IMR-90 (cell line): ENCODE measurements at regions not wholly inside any gene's neighbourhood (a gene's known extent, or its start where the extent isn't known, plus 50 kb on each side); places are given as distances from the start of the nearest gene placed in this dataset.

Experiments used
- ATAC-seq: fragments of 200-7000 bp; cut with Tn5 transposase; 2 replicates; pipeline ENCODE4 v1.9.1; 2020; ENCODE audit warnings: low read depth, mild to moderate bottlenecking, moderate library complexity
- BruUV-seq: library from RNA; stranded (reverse); fragments of 400-500 nt; replicated peaks from 2 replicates; lab custom pipeline; 2021; lab: Mats Ljungman, UMichigan
- CTCF ChIA-PET: fragments of 300-600 bp; formaldehyde crosslinking; extraction: SDS; loops from one replicate; lab custom pipeline; 2021; ENCODE audit warnings: antibody characterized with exemption; lab: Yijun Ruan, JAX
- POLR2A ChIA-PET: fragments of 300-600 bp; sonication (Branson Sonifier 250); formaldehyde crosslinking; loops from one replicate; lab custom pipeline; 2022; ENCODE audit warnings: antibody characterized with exemption; ENCODE audit not compliant: unreplicated experiment; lab: Charles Lee
- DNase-seq: peaks from one replicate; pipeline ENCODE4 v3.0.0; 2013
- H2AFZ ChIP-seq: replicated peaks from 2 replicates; pipeline ENCODE3; 2013; ENCODE audit warnings: low read length, mild to moderate bottlenecking; ENCODE audit not compliant: poor library complexity
- H2AK5ac ChIP-seq: 2 replicates; pipeline ENCODE4 v1.6.1; 2013; ENCODE audit warnings: low read depth, low read length, inconsistent platforms
- H2AK9ac ChIP-seq: replicated peaks from 2 replicates; pipeline ENCODE3; 2013; ENCODE audit warnings: mild to moderate bottlenecking, low read depth, low read length, moderate library complexity; ENCODE audit not compliant: poor library complexity
- H2BK120ac ChIP-seq: 2 replicates; pipeline ENCODE4 v1.6.1; 2013; ENCODE audit warnings: low read depth, low read length, inconsistent platforms
- H2BK15ac ChIP-seq: 3 replicates; pipeline ENCODE4 v1.6.1; 2013; ENCODE audit warnings: low read depth, low read length, inconsistent platforms
- H2BK20ac ChIP-seq: 2 replicates; pipeline ENCODE4 v1.6.1; 2013; ENCODE audit warnings: low read depth, mild to moderate bottlenecking, inconsistent platforms, low read length, moderate library complexity
- H2BK5ac ChIP-seq: 2 replicates; pipeline ENCODE4 v1.6.1; 2013; ENCODE audit warnings: mild to moderate bottlenecking, low read depth, low read length, inconsistent platforms; ENCODE audit not compliant: poor library complexity, severe bottlenecking
- H3K14ac ChIP-seq: replicated peaks from 2 replicates; pipeline ENCODE4 v1.6.1; 2013; ENCODE audit warnings: low read depth, low read length, inconsistent platforms
- H3K18ac ChIP-seq: 2 replicates; pipeline ENCODE4 v1.6.1; 2013; ENCODE audit warnings: low read depth, low read length, control low read depth
- H3K23ac ChIP-seq: 2 replicates; pipeline ENCODE4 v1.6.1; 2013; ENCODE audit warnings: low read depth, low read length, inconsistent platforms
- H3K27ac ChIP-seq: 2 replicates; pipeline ENCODE4 v1.5.1; 2013; ENCODE audit warnings: mild to moderate bottlenecking, control low read depth, low read length; ENCODE audit not compliant: insufficient read depth
- H3K27me3 ChIP-seq: 2 replicates; pipeline ENCODE4 v1.6.1; 2013; ENCODE audit warnings: low read length; ENCODE audit not compliant: control insufficient read depth, insufficient read depth
- H3K36me3 ChIP-seq: 2 replicates; pipeline ENCODE4 v1.6.1; 2013; ENCODE audit warnings: low read length, mixed read lengths; ENCODE audit not compliant: control insufficient read depth, insufficient read depth
- H3K4ac ChIP-seq: 2 replicates; pipeline ENCODE4 v1.6.1; 2013; ENCODE audit warnings: low read depth, low read length, inconsistent platforms
- H3K4me1 ChIP-seq: 2 replicates; pipeline ENCODE4 v1.6.1; 2013; ENCODE audit warnings: low read length, mixed read lengths; ENCODE audit not compliant: control insufficient read depth, insufficient read depth
- H3K4me2 ChIP-seq: 2 replicates; pipeline ENCODE4 v1.6.1; 2013; ENCODE audit warnings: low read depth, mild to moderate bottlenecking, control low read depth, low read length, moderate library complexity
- H3K4me3 ChIP-seq: 2 replicates; pipeline ENCODE4 v1.5.1; 2013; ENCODE audit warnings: low read depth, mild to moderate bottlenecking, control low read depth, low read length, moderate library complexity; ENCODE audit not compliant: insufficient read depth
- H3K56ac ChIP-seq: 2 replicates; pipeline ENCODE4 v1.6.1; 2013; ENCODE audit warnings: low read length, inconsistent platforms; ENCODE audit not compliant: insufficient read depth; ENCODE audit errors: extremely low read depth
- H3K79me1 ChIP-seq, 2 experiments: 2 replicates each; pipeline ENCODE4 v1.6.1; 2013; ENCODE audit warnings: low read length in 2 of 2, inconsistent platforms in 1 of 2, low read depth in 1 of 2
- H3K9ac ChIP-seq: 2 replicates; pipeline ENCODE4 v1.6.1; 2013; ENCODE audit warnings: low read depth, low read length, control low read depth
- H3K9me1 ChIP-seq: 2 replicates; pipeline ENCODE4 v1.6.1; 2013; ENCODE audit warnings: low read length, inconsistent platforms; ENCODE audit not compliant: insufficient read depth
- H3K9me3 ChIP-seq: 2 replicates; pipeline ENCODE4 v1.6.1; 2013; ENCODE audit warnings: low read length; ENCODE audit not compliant: control insufficient read depth, insufficient read depth
- H4K20me1 ChIP-seq: 2 replicates; pipeline ENCODE4 v1.6.1; 2013; ENCODE audit warnings: low read length, inconsistent platforms; ENCODE audit not compliant: insufficient read depth
- H4K5ac ChIP-seq: 2 replicates; pipeline ENCODE4 v1.6.1; 2013; ENCODE audit warnings: mild to moderate bottlenecking, low read depth, low read length, control low read depth
- H4K8ac ChIP-seq, 2 experiments: 2 replicates each; pipeline ENCODE4 v1.6.1; 2013; ENCODE audit warnings: low read depth in 2 of 2, low read length in 2 of 2, control low read depth in 1 of 2, inconsistent platforms in 1 of 2
- H4K91ac ChIP-seq: 2 replicates; pipeline ENCODE4 v1.6.1; 2013; ENCODE audit warnings: low read depth, low read length, inconsistent platforms; ENCODE audit not compliant: insufficient read depth
- BHLHE40 ChIP-seq: fragments of 150-350 bp; IDR thresholded peaks from 2 replicates; pipeline ENCODE4 v1.6.1; 2016; ENCODE audit warnings: mild to moderate bottlenecking, low read depth, low read length
- CHD1 ChIP-seq: IDR thresholded peaks from 2 replicates; pipeline ENCODE4 v1.6.1; 2012; ENCODE audit warnings: low read depth, low read length, improper control_type of control experiment
- ELK1 ChIP-seq: fragments of 150-350 bp; IDR thresholded peaks from 2 replicates; pipeline ENCODE4 v1.6.1; 2016; ENCODE audit warnings: low read depth, mild to moderate bottlenecking, low read length, moderate library complexity, borderline replicate concordance
- FOS ChIP-seq: fragments of 150-350 bp; IDR thresholded peaks from 2 replicates; pipeline ENCODE4 v1.6.1; 2016; ENCODE audit warnings: low read depth, low read length
- MAZ ChIP-seq: IDR thresholded peaks from 2 replicates; pipeline ENCODE4 v1.6.1; 2012; ENCODE audit warnings: low read depth, mild to moderate bottlenecking, low read length, improper control_type of control experiment, moderate library complexity, borderline replicate concordance
- POLR2A ChIP-seq: IDR thresholded peaks from 2 replicates; pipeline ENCODE4 v1.6.1; 2012; ENCODE audit warnings: mild to moderate bottlenecking, low read depth, low read length
- RCOR1 ChIP-seq: IDR thresholded peaks from 2 replicates; pipeline ENCODE4 v1.6.1; 2012; ENCODE audit warnings: mild to moderate bottlenecking, low read length, improper control_type of control experiment; ENCODE audit not compliant: insufficient replicate concordance
- RFX5 ChIP-seq: IDR thresholded peaks from 2 replicates; pipeline ENCODE4 v1.8.0; 2012; ENCODE audit warnings: low read depth, mild to moderate bottlenecking, low read length, moderate library complexity
- SMC3 ChIP-seq: fragments of 150-350 bp; IDR thresholded peaks from 2 replicates; pipeline ENCODE4 v1.6.1; 2016; ENCODE audit warnings: low read depth, mild to moderate bottlenecking, antibody characterized with exemption, low read length, moderate library complexity
- USF2 ChIP-seq: fragments of 150-350 bp; IDR thresholded peaks from 2 replicates; pipeline ENCODE4 v1.6.1; 2017; ENCODE audit warnings: mild to moderate bottlenecking, antibody characterized with exemption, low read length, low read depth
- WGBS, 2 experiments: methylation state at CpG; one replicate each; pipeline versions ENCODE4 v1.1.5 to v1.1.7; 2013; ENCODE audit warnings: missing lambda C conversion rate in 2 of 2; ENCODE audit not compliant: insufficient read length in 1 of 2; ENCODE audit errors: extremely low coverage in 2 of 2; 5-methylcytosine and 5-hydroxymethylcytosine counted together
- dilution Hi-C: fragments of 300-500 bp; cut with HindIII; formaldehyde crosslinking; loops from one replicate; pipeline ENCODE4 v1.14.3; 2018; ENCODE audit warnings: low sequenced_read_pairs; ENCODE audit not compliant: unreplicated experiment
- in situ Hi-C: fragments of 300-500 bp; cut with MboI; formaldehyde crosslinking; loops from 3 replicates; pipeline ENCODE4 v1.14.3; 2019; ENCODE audit warnings: low sequenced_read_pairs, inconsistent platforms, mixed read lengths
- intact Hi-C: fragments of 100-400 bp; cut with micrococcal nuclease; formaldehyde crosslinking; loops from 2 replicates; pipeline ENCODE4 v1.10.0; 2022

GRCh38 chr3:124415446-124415960 lies 314.7 kb upstream of the UMPS start:
- Histone ChIP-seq H3K4me1 (no peaks in the 10 kb centered on the region), H3K27me3 (no peaks in the 10 kb centered on the region), H4K8ac (no peak overlapping the region), H4K5ac (no peak overlapping the region), H2BK5ac (no peak overlapping the region), H2BK20ac (no peak overlapping the region; the same call in 1 of the 2 replicates), H3K56ac (no peak overlapping the region), H2BK15ac (no peak overlapping the region), H2AK5ac (no peak overlapping the region), H4K91ac (no peak overlapping the region), H3K4me2 (no peak overlapping the region), H3K4me3 (no peak overlapping the region), H3K14ac (no peak overlapping the region), H2BK120ac (no peak overlapping the region), H4K20me1 (no peaks in the 10 kb centered on the region), H3K9me1 (no peaks in the 10 kb centered on the region), H3K9ac (no peak overlapping the region), H3K18ac (no peak overlapping the region), H3K79me1 (no peaks in the 10 kb centered on the region), H3K9me3 (no peaks in the 10 kb centered on the region), H3K36me3 (peaks cover 5% of the 10 kb centered on the region), H3K4ac (no peak overlapping the region), H2AK9ac (no peak overlapping the region), H3K27ac (no peak overlapping the region), H2AFZ (no peak overlapping the region), H3K23ac (no peak overlapping the region)
- TF ChIP-seq BHLHE40 (no peak), SMC3 (no peak), MAZ (no peak), USF2 (no peak), CHD1 (no peak), RFX5 (no peak), RCOR1 (no peak), POLR2A (no peak), ELK1 (no peak), FOS (no peak)
- ChIA-PET POLR2A (no interaction called here), CTCF (no interaction called here)
- no CpG with 5 or more reads among the region's 3 CpGs for WGBS, 2 experiments
- no TSS peak for BruUV-seq
- dilution Hi-C loops (no loop called here), in situ Hi-C loops (no loop called here), intact Hi-C loops (no loop called here)
- DNase-seq: no peak
- ATAC-seq: no peak
